PC-9 (cell line): ENCODE measurements at regions not wholly inside any gene's neighbourhood (a gene's known extent, or its start where the extent isn't known, plus 50 kb on each side); places are given as distances from the start of the nearest gene placed in this dataset.

Experiments used
- EZH2 ChIP-seq: fragments of 200-600 bp; sonication (generic); IDR thresholded peaks from 2 replicates; pipeline ENCODE4 v1.8.0; 2017; ENCODE audit warnings: antibody characterized with exemption, low read depth
- TF ChIP-seq, protein P1 (sequence below): fragments of 200-600 bp; sonication (generic); conservative IDR thresholded peaks from 2 replicates; pipeline ENCODE4 v1.6.1; 2017; ENCODE audit warnings: mixed run types, antibody characterized with exemption, mild to moderate bottlenecking, moderate library complexity

DNA sequence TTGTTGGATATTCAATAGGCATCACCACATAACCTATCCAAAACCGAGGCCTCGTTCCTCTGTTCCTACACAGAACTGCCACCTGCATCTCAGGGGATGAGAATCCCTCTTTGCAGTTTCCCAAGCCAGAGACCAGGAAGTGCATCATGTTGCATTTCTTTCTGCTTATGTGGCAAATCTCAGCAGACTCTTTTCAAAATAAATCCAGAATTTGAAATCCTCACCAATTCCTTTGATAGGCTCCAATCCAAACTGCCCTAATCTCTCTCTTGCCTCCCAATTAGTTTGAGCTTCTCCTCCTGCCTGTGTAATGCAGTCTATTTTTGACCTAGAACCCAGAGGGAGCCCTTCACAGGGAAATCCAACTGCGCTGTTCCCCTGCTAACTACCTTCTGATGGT lies 215.5 kb downstream of the RNF144A start:
- TF ChIP-seq, protein P1, sequence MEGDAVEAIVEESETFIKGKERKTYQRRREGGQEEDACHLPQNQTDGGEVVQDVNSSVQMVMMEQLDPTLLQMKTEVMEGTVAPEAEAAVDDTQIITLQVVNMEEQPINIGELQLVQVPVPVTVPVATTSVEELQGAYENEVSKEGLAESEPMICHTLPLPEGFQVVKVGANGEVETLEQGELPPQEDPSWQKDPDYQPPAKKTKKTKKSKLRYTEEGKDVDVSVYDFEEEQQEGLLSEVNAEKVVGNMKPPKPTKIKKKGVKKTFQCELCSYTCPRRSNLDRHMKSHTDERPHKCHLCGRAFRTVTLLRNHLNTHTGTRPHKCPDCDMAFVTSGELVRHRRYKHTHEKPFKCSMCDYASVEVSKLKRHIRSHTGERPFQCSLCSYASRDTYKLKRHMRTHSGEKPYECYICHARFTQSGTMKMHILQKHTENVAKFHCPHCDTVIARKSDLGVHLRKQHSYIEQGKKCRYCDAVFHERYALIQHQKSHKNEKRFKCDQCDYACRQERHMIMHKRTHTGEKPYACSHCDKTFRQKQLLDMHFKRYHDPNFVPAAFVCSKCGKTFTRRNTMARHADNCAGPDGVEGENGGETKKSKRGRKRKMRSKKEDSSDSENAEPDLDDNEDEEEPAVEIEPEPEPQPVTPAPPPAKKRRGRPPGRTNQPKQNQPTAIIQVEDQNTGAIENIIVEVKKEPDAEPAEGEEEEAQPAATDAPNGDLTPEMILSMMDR, result no peak
- no peak for TF ChIP-seq EZH2
